Astrocyte (in vitro differentiated cells and primary cell): ENCODE measurements at regions not wholly inside any gene's neighbourhood (a gene's known extent, or its start where the extent isn't known, plus 50 kb on each side); places are given as distances from the start of the nearest gene placed in this dataset.

Source experiments
- DNase-seq: peaks from one replicate; pipeline ENCODE4 v3.0.0-alpha.2; 2010; ENCODE audit warnings: low read depth
- FAIRE-seq: peaks from 2 replicates; lab custom pipeline; 2011; peaks lifted over from hg19 to GRCh38; lab: Jason Lieb, UNC
- H2AFZ ChIP-seq: 2 replicates; pipeline ENCODE4 v1.6.0; 2012; ENCODE audit warnings: low read depth, low read length, inconsistent platforms
- H3K27ac ChIP-seq: 2 replicates; pipeline ENCODE4 v1.5.1; 2011; ENCODE audit warnings: low read depth, low read length, inconsistent platforms
- H3K27me3 ChIP-seq: 2 replicates; pipeline ENCODE4 v1.6.0; 2011; ENCODE audit warnings: low read length, inconsistent platforms; ENCODE audit not compliant: insufficient read depth
- H3K36me3 ChIP-seq: 2 replicates; pipeline ENCODE4 v1.5.1; 2011; ENCODE audit warnings: low read length, inconsistent platforms; ENCODE audit not compliant: insufficient read depth
- H3K4me1 ChIP-seq: 2 replicates; pipeline ENCODE4 v1.5.1; 2011; ENCODE audit warnings: low read length, inconsistent platforms; ENCODE audit not compliant: insufficient read depth
- H3K4me2 ChIP-seq: 2 replicates; pipeline ENCODE4 v1.6.0; 2012; ENCODE audit warnings: low read length, inconsistent platforms
- H3K4me3 ChIP-seq: 2 replicates; pipeline ENCODE4 v1.5.1; 2011; ENCODE audit warnings: low read depth, mild to moderate bottlenecking, low read length, inconsistent platforms; ENCODE audit not compliant: insufficient read depth
- H3K79me2 ChIP-seq: 2 replicates; pipeline ENCODE4 v1.6.0; 2012; ENCODE audit warnings: mild to moderate bottlenecking, low read length, inconsistent platforms; ENCODE audit not compliant: insufficient read depth
- H3K9ac ChIP-seq: 2 replicates; pipeline ENCODE4 v1.6.0; 2012; ENCODE audit warnings: mild to moderate bottlenecking, low read length, inconsistent platforms
- H3K9me3 ChIP-seq: 2 replicates; pipeline ENCODE4 v1.5.1; 2012; ENCODE audit warnings: low read depth, mild to moderate bottlenecking, low read length, inconsistent platforms; ENCODE audit not compliant: insufficient read depth
- H4K20me1 ChIP-seq: 2 replicates; pipeline ENCODE4 v1.6.0; 2012; ENCODE audit warnings: low read length, inconsistent platforms; ENCODE audit not compliant: insufficient read depth
- H3K27ac Mint-ChIP-seq: one replicate; pipeline ENCODE4 v1.8.0; 2021; ENCODE audit warnings: mild to moderate bottlenecking, mixed read lengths; ENCODE audit not compliant: unreplicated experiment
- H3K27me3 Mint-ChIP-seq: one replicate; pipeline ENCODE4 v1.8.0; 2021; ENCODE audit warnings: low read depth, mixed read lengths; ENCODE audit not compliant: unreplicated experiment
- H3K36me3 Mint-ChIP-seq: one replicate; pipeline ENCODE4 v1.8.0; 2021; ENCODE audit warnings: low read depth, mixed read lengths; ENCODE audit not compliant: unreplicated experiment
- H3K4me1 Mint-ChIP-seq: one replicate; pipeline ENCODE4 v1.8.0; 2021; ENCODE audit warnings: low read depth, mixed read lengths; ENCODE audit not compliant: unreplicated experiment
- H3K4me3 Mint-ChIP-seq: one replicate; pipeline ENCODE4 v1.8.0; 2021; ENCODE audit warnings: mild to moderate bottlenecking, moderate library complexity, mixed read lengths; ENCODE audit not compliant: unreplicated experiment
- H3K9me3 Mint-ChIP-seq: one replicate; pipeline ENCODE4 v1.8.0; 2021; ENCODE audit warnings: mild to moderate bottlenecking, mixed read lengths; ENCODE audit not compliant: unreplicated experiment
- EZH2 ChIP-seq: IDR thresholded peaks from 2 replicates; pipeline ENCODE4 v1.6.1; 2012; ENCODE audit warnings: mild to moderate bottlenecking, low read length, inconsistent platforms; ENCODE audit not compliant: insufficient read depth
- TF ChIP-seq, protein P1 (sequence below): IDR thresholded peaks from 2 replicates; pipeline ENCODE4 v1.5.1; 2011; ENCODE audit warnings: low read depth, mild to moderate bottlenecking, inconsistent platforms, low read length, moderate library complexity; ENCODE audit not compliant: insufficient read depth

DNA sequence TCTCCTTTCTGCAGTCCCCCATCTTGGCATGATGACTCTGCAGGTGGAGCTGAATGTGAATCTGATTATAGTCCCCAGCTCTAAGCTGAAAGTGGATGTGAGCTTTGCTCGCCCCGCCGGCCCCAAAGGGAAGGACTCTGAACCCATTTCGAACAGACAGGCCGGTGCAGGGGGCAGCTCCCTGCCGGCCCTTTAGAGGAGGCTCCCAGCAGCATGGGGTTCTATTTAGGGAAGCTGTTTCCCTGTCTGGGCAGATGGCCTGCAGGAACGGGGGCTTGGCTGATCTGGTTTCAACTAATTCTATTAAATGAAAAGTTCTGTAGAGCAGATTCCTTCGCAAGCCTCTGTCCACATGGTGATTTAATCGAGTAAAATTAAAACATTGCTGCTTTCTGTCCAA lies 104.8 kb upstream of the MSX1 start:
- Mint-ChIP-seq H3K27ac (no peak overlapping the region), H3K9me3 (peaks cover 3% of the 10 kb centered on the region), H3K36me3 (no peaks in the 10 kb centered on the region), H3K27me3 (peaks cover 32% of the 10 kb centered on the region), H3K4me1 (no peaks in the 10 kb centered on the region), H3K4me3 (no peak overlapping the region)
- TF ChIP-seq EZH2: no peak
- TF ChIP-seq, protein P1, sequence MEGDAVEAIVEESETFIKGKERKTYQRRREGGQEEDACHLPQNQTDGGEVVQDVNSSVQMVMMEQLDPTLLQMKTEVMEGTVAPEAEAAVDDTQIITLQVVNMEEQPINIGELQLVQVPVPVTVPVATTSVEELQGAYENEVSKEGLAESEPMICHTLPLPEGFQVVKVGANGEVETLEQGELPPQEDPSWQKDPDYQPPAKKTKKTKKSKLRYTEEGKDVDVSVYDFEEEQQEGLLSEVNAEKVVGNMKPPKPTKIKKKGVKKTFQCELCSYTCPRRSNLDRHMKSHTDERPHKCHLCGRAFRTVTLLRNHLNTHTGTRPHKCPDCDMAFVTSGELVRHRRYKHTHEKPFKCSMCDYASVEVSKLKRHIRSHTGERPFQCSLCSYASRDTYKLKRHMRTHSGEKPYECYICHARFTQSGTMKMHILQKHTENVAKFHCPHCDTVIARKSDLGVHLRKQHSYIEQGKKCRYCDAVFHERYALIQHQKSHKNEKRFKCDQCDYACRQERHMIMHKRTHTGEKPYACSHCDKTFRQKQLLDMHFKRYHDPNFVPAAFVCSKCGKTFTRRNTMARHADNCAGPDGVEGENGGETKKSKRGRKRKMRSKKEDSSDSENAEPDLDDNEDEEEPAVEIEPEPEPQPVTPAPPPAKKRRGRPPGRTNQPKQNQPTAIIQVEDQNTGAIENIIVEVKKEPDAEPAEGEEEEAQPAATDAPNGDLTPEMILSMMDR: no peak
- Histone ChIP-seq H3K9ac (no peak overlapping the region), H3K4me1 (no peaks in the 10 kb centered on the region), H2AFZ (no peak overlapping the region), H3K4me3 (no peak overlapping the region), H3K36me3 (no peaks in the 10 kb centered on the region), H3K79me2 (no peaks in the 10 kb centered on the region), H3K9me3 (no peaks in the 10 kb centered on the region), H3K4me2 (no peak overlapping the region), H3K27ac (no peak overlapping the region), H4K20me1 (no peaks in the 10 kb centered on the region), H3K27me3 (peaks cover 36% of the 10 kb centered on the region)
- DNase-seq: no peak
- no peak for FAIRE-seq

DNA sequence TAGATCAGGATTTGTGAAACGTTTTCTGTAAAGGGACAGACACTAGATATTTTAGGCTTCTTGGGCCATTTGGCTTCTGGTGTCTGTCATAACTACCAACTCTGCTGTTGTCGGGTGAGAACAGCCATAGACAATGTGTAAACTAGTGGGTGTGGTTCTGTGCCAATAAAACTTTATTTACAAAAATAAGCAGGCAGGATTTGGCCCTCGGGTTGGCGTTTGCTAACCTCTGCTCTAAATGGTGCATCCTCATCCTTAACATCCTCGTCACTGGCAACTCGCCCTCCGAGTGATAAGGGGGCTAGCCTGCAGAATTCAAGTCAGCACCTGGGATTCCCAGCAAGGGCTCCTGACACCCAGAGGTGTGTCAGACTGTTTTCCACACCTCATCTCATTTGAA lies 105.8 kb upstream of the MSX1 start:
- Mint-ChIP-seq H3K36me3 (no peaks in the 10 kb centered on the region), H3K4me3 (no peak overlapping the region), H3K9me3 (peaks cover 3% of the 10 kb centered on the region), H3K27me3 (peaks cover 26% of the 10 kb centered on the region), H3K4me1 (no peaks in the 10 kb centered on the region), H3K27ac (no peak overlapping the region)
- H3K27ac ChIP-seq: no peak overlapping the region
- no peak overlapping the region for H2AFZ ChIP-seq
- FAIRE-seq: no peak
- H3K4me3 ChIP-seq: no peak overlapping the region
- no peak for DNase-seq
- TF ChIP-seq, protein P1: no peak
- TF ChIP-seq EZH2: no peak
- H3K36me3 ChIP-seq: no peaks in the 10 kb centered on the region
- no peak overlapping the region for H3K4me2 ChIP-seq
- H3K4me1 ChIP-seq: no peaks in the 10 kb centered on the region
- no peaks in the 10 kb centered on the region for H3K9me3 ChIP-seq
- no peaks in the 10 kb centered on the region for H3K79me2 ChIP-seq
- peaks cover 36% of the 10 kb centered on the region for H3K27me3 ChIP-seq
- no peak overlapping the region for H3K9ac ChIP-seq
- no peaks in the 10 kb centered on the region for H4K20me1 ChIP-seq

DNA sequence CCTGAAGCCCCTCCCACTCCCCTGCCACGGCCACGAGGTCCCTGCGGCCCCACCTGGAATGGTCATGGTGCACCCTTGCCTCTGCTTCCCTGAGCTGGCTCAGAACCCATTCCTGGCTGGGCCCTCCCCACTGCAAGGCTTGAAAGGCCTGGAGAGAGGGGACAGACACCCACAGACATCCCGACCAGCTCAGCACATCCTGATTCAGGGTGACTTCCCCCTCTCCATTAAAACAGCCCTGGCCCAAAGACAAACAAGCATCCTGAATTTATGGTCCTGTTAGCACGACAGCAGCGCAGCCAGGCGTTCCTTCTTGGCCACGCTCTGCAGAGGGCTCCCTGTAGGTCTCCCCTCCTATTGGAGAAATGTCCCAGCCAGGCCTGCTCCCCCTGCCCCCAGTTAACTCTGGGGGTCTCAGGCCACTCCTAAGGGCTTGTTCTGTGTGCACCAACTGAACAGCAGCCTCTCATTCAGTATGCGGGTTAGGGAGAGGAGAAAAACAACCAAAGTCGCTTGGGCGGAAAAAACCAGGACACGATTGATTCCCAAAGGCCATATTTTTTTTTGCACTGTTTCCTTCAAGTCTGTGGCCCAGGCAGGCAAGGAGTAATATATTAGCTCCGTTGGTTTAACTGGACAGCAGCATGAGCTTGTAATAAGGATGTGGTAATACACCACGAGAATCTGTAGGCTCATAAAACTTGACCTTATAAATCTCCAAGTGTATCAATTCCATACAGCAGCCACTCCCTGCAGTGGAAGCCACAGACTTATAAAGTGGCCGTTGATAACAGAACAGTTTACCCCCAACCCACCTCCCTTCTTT lies 106.7 kb upstream of the MSX1 start:
- Histone ChIP-seq H3K4me3 (no peak overlapping the region), H3K4me2 (no peak overlapping the region), H2AFZ (no peak overlapping the region), H3K36me3 (no peaks in the 10 kb centered on the region), H3K9me3 (no peaks in the 10 kb centered on the region), H3K4me1 (no peaks in the 10 kb centered on the region), H4K20me1 (no peaks in the 10 kb centered on the region), H3K79me2 (no peaks in the 10 kb centered on the region), H3K27me3 (peaks cover 29% of the 10 kb centered on the region), H3K27ac (no peak overlapping the region), H3K9ac (no peak overlapping the region)
- no peak for FAIRE-seq
- H3K9me3 Mint-ChIP-seq: peaks cover 5% of the 10 kb centered on the region
- H3K27me3 Mint-ChIP-seq: peaks cover 23% of the 10 kb centered on the region
- DNase-seq: no peak
- no peaks in the 10 kb centered on the region for H3K36me3 Mint-ChIP-seq
- no peak overlapping the region for H3K4me3 Mint-ChIP-seq
- no peak overlapping the region for H3K27ac Mint-ChIP-seq
- TF ChIP-seq, protein P1: no peak
- no peak for TF ChIP-seq EZH2
- no peaks in the 10 kb centered on the region for H3K4me1 Mint-ChIP-seq
